GM06990 (cell line): ENCODE measurements at regions not wholly inside any gene's neighbourhood (a gene's known extent, or its start where the extent isn't known, plus 50 kb on each side); places are given as distances from the start of the nearest gene placed in this dataset.

ENCODE experiments used
- DNase-seq: peaks from one replicate; pipeline ENCODE4 v3.0.0-alpha.2; 2011; ENCODE audit not compliant: insufficient read length; ENCODE audit errors: extremely low read depth
- H3K27me3 ChIP-seq: replicated peaks from 2 replicates; pipeline ENCODE4 v1.6.0; 2011; ENCODE audit warnings: low read length; ENCODE audit not compliant: control insufficient read depth, insufficient read depth
- H3K36me3 ChIP-seq: 2 replicates; pipeline ENCODE4 v1.5.1; 2011; ENCODE audit warnings: low read length; ENCODE audit not compliant: control insufficient read depth, insufficient read depth
- H3K4me3 ChIP-seq: replicated peaks from 2 replicates; pipeline ENCODE4 v1.5.1; 2011; ENCODE audit warnings: low read depth, mild to moderate bottlenecking, control low read depth, low read length
- CTCF ChIP-seq: IDR thresholded peaks from 2 replicates; pipeline ENCODE4 v1.5.1; 2011; ENCODE audit warnings: low read length, control low read depth, mild to moderate bottlenecking, inconsistent platforms; ENCODE audit not compliant: insufficient read depth, poor library complexity, severe bottlenecking

- DNase-seq: no peak
Measured at GRCh38 chr13:53180684-53181083, 152.1 kb downstream of the OLFM4 start.

GRCh38 chr13:53182724-53183123 lies 154.1 kb downstream of the OLFM4 start:
- Histone ChIP-seq H3K27me3 (no peaks in the 10 kb centered on the region), H3K4me3 (no peak overlapping the region), H3K36me3 (no peaks in the 10 kb centered on the region)
- TF ChIP-seq CTCF: no peak
- DNase-seq: no peak

More at GRCh38 chr13:53180684-53181083, 152.1 kb downstream of the OLFM4 start:
- Histone ChIP-seq H3K4me3 (no peak overlapping the region), H3K36me3 (no peaks in the 10 kb centered on the region), H3K27me3 (no peaks in the 10 kb centered on the region)
- no peak for TF ChIP-seq CTCF

GRCh38 chr13:53188120-53188519 lies 159.5 kb downstream of the OLFM4 start:
- H3K4me3 ChIP-seq: no peak overlapping the region
- H3K36me3 ChIP-seq: no peaks in the 10 kb centered on the region
- DNase-seq: no peak
- no peak for TF ChIP-seq CTCF
- H3K27me3 ChIP-seq: no peaks in the 10 kb centered on the region

- DNase-seq: no peak
- peak; percentile 7 for TF ChIP-seq CTCF
Measured at GRCh38 chr13:53189162-53189561, 160.5 kb downstream of the OLFM4 start.

GRCh38 chr13:53191091-53191490 lies 162.5 kb downstream of the OLFM4 start:
- no peaks in the 10 kb centered on the region for H3K36me3 ChIP-seq
- DNase-seq: no peak

More at GRCh38 chr13:53189162-53189561, 160.5 kb downstream of the OLFM4 start:
- Histone ChIP-seq H3K4me3 (no peak overlapping the region), H3K36me3 (no peaks in the 10 kb centered on the region), H3K27me3 (no peaks in the 10 kb centered on the region)

More at GRCh38 chr13:53191091-53191490, 162.5 kb downstream of the OLFM4 start:
- Histone ChIP-seq H3K4me3 (no peak overlapping the region), H3K27me3 (no peaks in the 10 kb centered on the region)
- no peak for TF ChIP-seq CTCF
